ENCODE measurements at regions not wholly inside any gene's neighbourhood (a gene's known extent, or its start where the extent isn't known, plus 50 kb on each side); places are given as distances from the start of the nearest gene placed in this dataset.

DNA sequence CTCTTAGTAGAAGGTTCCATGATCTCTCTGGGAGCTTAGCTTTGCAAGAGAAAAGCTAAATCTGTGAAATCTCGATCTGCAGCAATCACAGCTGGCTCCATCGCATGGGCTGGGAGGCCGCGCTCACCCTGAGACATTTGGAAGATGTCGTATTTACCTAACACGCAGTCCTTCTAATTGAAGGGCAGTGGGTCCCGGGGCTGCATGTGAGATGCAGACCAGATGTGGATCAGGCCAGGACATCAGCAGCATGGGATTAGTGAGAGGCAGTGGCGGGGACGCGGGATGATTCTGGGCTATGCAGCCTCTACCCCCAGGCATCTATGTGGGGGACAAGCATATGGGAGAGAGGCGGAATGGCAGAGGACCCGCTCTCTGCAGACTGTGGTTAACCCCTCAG, 312.4 kb upstream of the RTL1 start:
- DNase-seq (ENCODE audit: low spot score) = no peak

GRCh38 chr14:101216366-101217079, 313.0 kb upstream of the RTL1 start:
- no peak for DNase-seq (ENCODE audit: low spot score)

- no peak for DNase-seq (ENCODE audit: low spot score)
These were observed 313.6 kb upstream of the RTL1 start for GRCh38 chr14:101217080-101217463.

DNA sequence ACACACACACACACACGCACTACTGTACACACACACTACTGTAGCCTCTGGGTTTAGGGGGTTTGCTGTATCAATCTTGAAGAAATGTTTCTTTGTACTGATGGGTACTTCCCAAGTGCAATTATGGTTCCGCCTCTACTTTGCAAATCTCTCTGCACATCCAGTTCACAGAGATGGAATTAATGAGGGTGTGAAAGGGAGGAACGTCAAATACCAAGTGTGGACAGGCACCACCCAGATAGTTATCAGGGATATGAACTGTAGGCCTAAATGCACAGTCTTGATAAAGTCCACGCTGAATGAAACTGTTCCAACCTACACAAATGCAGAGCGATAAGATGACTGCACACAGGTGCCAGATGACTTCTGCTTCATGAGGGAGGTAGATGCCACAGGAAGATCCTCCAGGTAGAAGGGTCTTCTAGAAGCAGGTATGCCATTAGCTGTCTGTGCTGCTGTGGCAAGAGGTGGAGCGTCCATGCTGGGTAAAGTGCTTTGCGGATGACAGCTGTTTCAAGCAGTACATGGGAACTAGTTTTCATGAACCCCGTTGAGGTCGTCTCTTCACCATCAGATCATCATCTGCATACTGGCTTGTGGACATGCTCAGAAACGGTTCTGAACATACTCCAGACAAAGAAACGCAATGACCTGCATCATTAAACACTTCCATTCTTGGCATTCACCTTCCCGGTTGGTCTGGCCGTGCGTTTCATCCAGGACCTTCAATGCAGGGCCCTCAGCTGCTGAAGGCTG, 314.3 kb upstream of the RTL1 start:
- no peak for DNase-seq (ENCODE audit: low spot score)

- no peak for DNase-seq (ENCODE audit: low spot score)
These were observed 316.6 kb upstream of the RTL1 start for GRCh38 chr14:101219896-101220703.

GRCh38 chr14:101220921-101221510, 317.5 kb upstream of the RTL1 start:
- DNase-seq (ENCODE audit: low spot score) = no peak

DNA sequence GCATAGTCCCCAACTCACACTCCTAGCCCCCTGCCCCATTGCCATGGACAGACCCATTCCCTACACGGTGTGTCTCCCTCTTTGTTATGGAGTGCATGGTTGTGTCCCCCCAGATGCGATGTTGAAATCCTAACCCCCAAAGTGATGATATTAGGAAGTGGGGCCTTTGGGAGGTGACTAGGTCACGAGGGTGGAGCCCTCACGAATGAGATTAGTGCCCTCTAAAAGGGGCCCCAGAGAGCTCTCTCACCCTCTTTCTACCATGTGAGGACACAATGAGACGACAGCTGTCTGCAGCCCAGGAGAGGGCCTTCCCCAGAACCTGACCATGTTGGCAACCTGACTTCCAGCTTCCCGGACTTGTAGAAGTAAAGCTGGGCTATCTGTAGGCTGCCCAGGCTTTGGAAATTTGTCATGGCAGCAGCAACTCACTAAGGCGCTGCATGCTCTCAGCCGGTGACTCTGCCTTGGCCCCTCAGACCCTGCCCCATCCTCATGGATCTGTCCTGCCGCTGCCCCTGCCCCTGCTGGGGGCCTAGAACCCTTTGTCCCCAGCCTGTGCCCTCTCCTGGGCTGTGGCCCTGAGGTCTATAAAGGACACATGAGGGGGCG, 318.1 kb upstream of the RTL1 start:
- DNase-seq (ENCODE audit: low spot score) = no peak

GRCh38 chr14:101222362-101223070, 319.0 kb upstream of the RTL1 start:
- DNase-seq (ENCODE audit: low spot score) = no peak

DNA sequence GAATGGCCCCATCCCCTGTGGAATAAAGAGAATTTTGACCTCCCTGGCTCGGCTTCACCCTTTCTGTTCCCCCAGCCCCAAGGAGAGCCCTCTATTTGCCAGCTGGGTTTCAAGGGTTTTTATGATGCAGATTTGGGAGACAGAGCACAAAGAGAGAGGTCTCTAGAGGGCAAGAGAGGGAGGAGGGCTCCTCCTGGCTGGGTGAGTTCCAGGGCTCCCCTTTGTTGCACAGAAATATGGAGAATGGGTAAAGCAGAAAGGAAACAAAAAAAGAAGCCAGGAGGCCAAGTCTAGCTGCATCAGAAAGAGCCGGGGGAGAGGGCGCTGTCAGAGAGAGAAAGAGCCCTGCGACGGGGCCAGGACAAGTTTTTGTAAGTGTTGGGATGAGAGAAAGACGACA, 319.6 kb upstream of the RTL1 start:
- no peak for DNase-seq (ENCODE audit: low spot score)

- no peak for DNase-seq (ENCODE audit: low spot score)
These were observed 320.1 kb upstream of the RTL1 start for GRCh38 chr14:101223561-101224162.

GRCh38 chr14:101224356-101225156, 321.0 kb upstream of the RTL1 start:
- no peak for DNase-seq (ENCODE audit: low spot score)

DNA sequence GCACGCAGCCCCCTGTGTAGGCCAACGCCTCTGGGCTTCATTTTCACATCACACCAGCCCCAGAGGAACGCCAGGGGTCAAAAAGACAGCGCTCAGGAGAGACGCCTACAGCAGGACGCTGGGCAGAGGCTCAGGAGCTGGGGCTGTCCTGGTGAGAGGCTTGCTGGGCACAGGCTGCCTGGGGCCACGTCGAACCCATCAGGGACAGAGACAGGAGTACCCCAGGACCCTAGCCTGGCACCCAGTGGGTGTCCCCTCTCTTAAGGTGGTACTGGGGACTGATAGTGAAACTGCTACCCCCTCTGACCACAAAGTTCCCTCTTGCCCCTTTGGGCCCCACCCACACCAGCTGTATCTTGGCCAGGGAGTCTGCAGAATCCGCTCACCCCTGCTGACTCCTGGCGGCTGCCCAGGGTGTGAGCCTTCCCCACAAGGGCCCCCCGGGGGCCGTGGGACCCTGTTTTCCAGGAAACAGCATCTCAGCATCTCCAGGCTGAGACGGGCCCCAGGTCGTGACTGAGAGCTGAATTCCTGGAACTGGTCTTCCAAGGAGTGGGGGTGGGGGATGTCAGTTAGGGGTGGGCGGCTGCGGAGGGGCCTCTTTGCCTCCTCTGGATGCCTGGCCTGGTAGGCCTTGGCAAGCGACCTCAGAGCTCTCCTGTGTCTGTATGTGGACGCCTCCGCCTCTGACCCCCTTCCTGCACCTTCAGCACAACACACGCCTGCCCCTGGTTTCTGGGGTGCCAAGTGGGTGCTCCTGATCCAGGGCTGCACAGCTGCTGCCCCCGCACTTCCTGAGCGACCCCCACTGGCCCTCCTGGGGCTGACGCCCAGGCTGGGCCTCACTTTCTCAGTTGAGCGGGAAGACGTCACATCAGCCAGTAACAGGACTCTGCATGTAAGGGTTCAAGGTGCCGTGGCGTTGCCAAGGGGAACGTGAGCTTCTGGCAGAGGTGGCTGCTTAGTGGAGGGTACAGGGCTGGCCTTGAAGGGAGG, 321.9 kb upstream of the RTL1 start:
- DNase-seq (ENCODE audit: low spot score) = no peak

- DNase-seq (ENCODE audit: low spot score) = no peak
These were observed 322.7 kb upstream of the RTL1 start for GRCh38 chr14:101226265-101226602.

DNA sequence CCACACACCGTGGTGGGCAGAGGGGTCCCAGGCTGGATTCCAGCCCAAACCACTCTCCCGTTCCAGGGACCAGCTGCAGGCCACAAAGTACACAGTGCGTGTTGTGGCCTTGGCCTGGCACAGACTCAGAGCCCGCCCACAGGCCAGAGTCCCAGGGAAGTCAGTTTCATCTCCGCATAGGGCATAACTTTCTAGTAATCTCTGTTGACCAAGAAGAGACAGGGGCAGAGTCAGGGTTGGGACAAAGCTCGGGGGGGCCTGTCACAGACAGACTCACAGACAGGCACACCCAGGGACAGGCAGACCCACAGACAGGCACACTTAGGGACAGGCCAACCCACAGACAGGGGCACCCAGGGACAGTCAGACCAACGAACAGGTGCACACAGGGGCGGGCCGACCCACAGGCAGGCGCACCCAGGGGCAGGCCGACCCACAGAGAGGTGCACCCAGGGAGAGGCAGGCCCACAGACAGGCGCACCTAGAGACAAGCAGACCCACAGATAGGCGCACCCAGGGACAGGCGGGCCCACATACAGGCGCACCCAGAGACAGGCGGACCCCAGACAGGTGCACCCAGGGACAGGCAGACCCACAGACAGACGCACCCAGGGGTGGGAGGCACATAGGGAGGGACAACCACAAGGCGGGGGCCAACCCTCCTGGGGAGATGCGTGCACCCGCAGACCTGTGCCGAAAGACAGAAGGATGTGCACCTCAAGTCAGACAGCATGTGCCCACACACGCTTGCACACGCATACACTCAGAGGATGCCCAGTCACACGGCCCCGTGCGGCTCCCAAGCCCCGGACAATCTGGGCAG, 323.3 kb upstream of the RTL1 start:
- no peak for DNase-seq (ENCODE audit: low spot score)

DNA sequence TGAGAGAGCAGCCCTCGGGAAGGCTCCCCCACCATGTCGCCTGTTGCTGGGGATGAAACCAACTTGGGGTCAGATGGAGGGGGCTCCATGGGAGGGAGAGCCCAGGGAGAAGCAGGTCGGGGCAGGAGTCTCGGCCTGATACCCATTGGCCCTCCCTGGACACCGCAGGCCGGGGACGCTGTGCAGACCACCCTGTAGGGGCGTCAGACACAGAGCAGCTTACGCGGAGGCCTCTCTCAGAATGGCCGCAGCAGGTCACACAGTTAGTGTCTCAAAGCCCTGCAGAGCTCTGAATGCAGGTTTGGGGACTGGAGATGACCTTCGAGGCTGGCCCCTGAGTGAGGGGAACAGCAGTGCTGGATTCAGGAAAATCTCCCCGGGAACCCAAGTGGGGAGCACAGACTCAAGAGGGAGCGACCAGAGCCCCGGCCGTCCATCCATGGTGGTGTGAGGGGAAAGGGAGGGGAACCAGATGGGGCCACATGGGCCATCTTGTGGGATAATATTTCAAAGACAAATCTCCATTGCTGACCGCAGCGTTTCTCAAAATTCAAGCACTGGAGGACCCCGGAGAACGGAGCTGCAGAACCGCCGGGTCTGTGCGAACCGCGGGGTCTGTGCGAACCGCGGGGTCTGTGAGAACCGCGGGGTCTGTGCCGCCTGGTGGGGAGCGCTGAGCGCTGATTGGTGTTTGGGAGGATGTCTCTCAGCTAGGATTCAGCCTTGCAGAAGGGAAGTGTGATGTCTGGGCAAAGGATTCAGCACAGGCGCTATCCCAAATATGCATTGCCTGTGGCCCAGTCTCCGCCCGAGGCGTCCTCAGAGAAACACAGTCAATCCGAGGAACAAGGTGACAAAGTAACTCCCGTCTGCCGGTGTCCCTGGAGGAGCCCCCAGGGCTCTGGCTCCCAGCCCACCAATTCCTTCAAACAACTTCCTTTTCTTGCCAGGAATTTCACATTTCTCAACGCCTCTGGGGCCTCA, 324.4 kb upstream of the RTL1 start:
- DNase-seq (ENCODE audit: low spot score) = no peak

GRCh38 chr14:101228949-101229541, 325.5 kb upstream of the RTL1 start:
- DNase-seq (ENCODE audit: low spot score) = no peak

All from CD4-positive, alpha-beta T cell treated with Interleukin-15 for 4 hours (primary cell).